GM23338 (cell line): ENCODE measurements at regions not wholly inside any gene's neighbourhood (a gene's known extent, or its start where the extent isn't known, plus 50 kb on each side); places are given as distances from the start of the nearest gene placed in this dataset.

Experiments
- ATAC-seq: fragments of 200-7000 bp; cut with Tn5 transposase; 3 replicates; pipeline ENCODE4 v1.9.1; 2020
- DNase-seq: peaks from one replicate; pipeline ENCODE4 v3.0.0-alpha.2; 2015; ENCODE audit warnings: low spot score
- H2AFZ ChIP-seq: fragments of 200-600 bp; sonication (generic); 2 replicates; pipeline ENCODE4 v1.8.0; 2016; ENCODE audit warnings: antibody characterized with exemption, mild to moderate bottlenecking, moderate library complexity
- H3F3A ChIP-seq: fragments of 200-600 bp; sonication (generic); replicated peaks from 2 replicates; pipeline ENCODE4 v1.8.0; 2017; ENCODE audit warnings: antibody characterized with exemption, mixed run types, low read depth
- H3K27ac ChIP-seq: fragments of 200-600 bp; sonication (generic); 2 replicates; pipeline ENCODE4 v1.6.1; 2016; ENCODE audit warnings: low read depth
- H3K27me3 ChIP-seq: fragments of 200-600 bp; sonication (generic); 2 replicates; pipeline ENCODE4 v1.8.0; 2016; ENCODE audit warnings: mild to moderate bottlenecking, mixed run types, moderate library complexity; ENCODE audit not compliant: insufficient read depth
- H3K36me3 ChIP-seq: fragments of 200-600 bp; sonication (generic); 2 replicates; pipeline ENCODE4 v1.8.0; 2016; ENCODE audit warnings: mild to moderate bottlenecking; ENCODE audit not compliant: insufficient read depth
- H3K4me1 ChIP-seq: fragments of 200-600 bp; sonication (generic); 2 replicates; pipeline ENCODE4 v1.8.0; 2016; ENCODE audit warnings: mild to moderate bottlenecking, moderate library complexity; ENCODE audit not compliant: insufficient read depth
- H3K4me2 ChIP-seq: fragments of 200-600 bp; sonication (generic); 2 replicates; pipeline ENCODE4 v1.7.1; 2017; ENCODE audit warnings: mixed run types
- H3K4me3 ChIP-seq: fragments of 200-600 bp; sonication (generic); 2 replicates; pipeline ENCODE4 v1.6.1; 2016; ENCODE audit warnings: mixed run types
- H3K79me2 ChIP-seq: fragments of 200-600 bp; sonication (generic); replicated peaks from 2 replicates; pipeline ENCODE4 v1.8.0; 2017; ENCODE audit warnings: mild to moderate bottlenecking; ENCODE audit not compliant: insufficient read depth
- H3K9me2 ChIP-seq: fragments of 200-600 bp; sonication (generic); 2 replicates; pipeline ENCODE4 v1.8.0; 2017; ENCODE audit not compliant: insufficient read depth
- H4K20me1 ChIP-seq: fragments of 200-600 bp; sonication (generic); replicated peaks from 2 replicates; pipeline ENCODE4 v1.8.0; 2017; ENCODE audit warnings: mild to moderate bottlenecking; ENCODE audit not compliant: insufficient read depth
- H3K27ac Mint-ChIP-seq: 2 replicates; pipeline ENCODE4 v1.8.0; 2020; ENCODE audit warnings: inconsistent platforms, mild to moderate bottlenecking, moderate library complexity, mixed read lengths
- H3K27me3 Mint-ChIP-seq: 3 replicates; pipeline ENCODE4 v1.8.0; 2022; ENCODE audit warnings: low read depth, mild to moderate bottlenecking, moderate library complexity, mixed read lengths, inconsistent platforms; ENCODE audit not compliant: insufficient read depth, poor library complexity
- H3K36me3 Mint-ChIP-seq: 3 replicates; pipeline ENCODE4 v1.8.0; 2021; ENCODE audit warnings: low read depth, mild to moderate bottlenecking, inconsistent platforms, moderate library complexity, mixed read lengths
- H3K4me1 Mint-ChIP-seq: 3 replicates; pipeline ENCODE4 v1.8.0; 2020; ENCODE audit warnings: mild to moderate bottlenecking, inconsistent platforms, mixed read lengths
- H3K4me3 Mint-ChIP-seq: 3 replicates; pipeline ENCODE4 v1.8.0; 2021; ENCODE audit warnings: moderate library complexity, mild to moderate bottlenecking, inconsistent platforms, mixed read lengths
- H3K9me3 Mint-ChIP-seq: 3 replicates; pipeline ENCODE4 v1.8.0; 2020; ENCODE audit warnings: moderate library complexity, mild to moderate bottlenecking, inconsistent platforms, mixed read lengths
- CREB1 ChIP-seq: fragments of 250-450 bp; sonication (Bioruptor Pico); IDR thresholded peaks from 2 replicates; pipeline ENCODE4 v1.5.0; 2020; ENCODE audit warnings: low read depth, mild to moderate bottlenecking, moderate library complexity
- EZH2 ChIP-seq: fragments of 200-600 bp; sonication (generic); IDR thresholded peaks from one replicate; pipeline ENCODE4 v1.8.0; 2017; ENCODE audit warnings: antibody characterized with exemption, mild to moderate bottlenecking, low read depth; ENCODE audit not compliant: unreplicated experiment
- EZH2phosphoT487 ChIP-seq: fragments of 200-600 bp; sonication (generic); IDR thresholded peaks from one replicate; pipeline ENCODE4 v1.8.1; 2018; ENCODE audit warnings: antibody characterized with exemption; ENCODE audit not compliant: unreplicated experiment
- JUNB ChIP-seq: IDR thresholded peaks from one replicate; pipeline ENCODE4 v1.6.1; 2016; ENCODE audit warnings: antibody characterized with exemption; ENCODE audit not compliant: unreplicated experiment
- NANOG ChIP-seq: IDR thresholded peaks from 2 replicates; pipeline ENCODE4 v1.6.1; 2016; ENCODE audit warnings: antibody characterized with exemption, borderline replicate concordance
- POLR2AphosphoS5 ChIP-seq: IDR thresholded peaks from 2 replicates; pipeline ENCODE4 v1.6.1; 2016; ENCODE audit warnings: antibody characterized with exemption, low read depth
- STAT1 ChIP-seq: IDR thresholded peaks from one replicate; pipeline ENCODE4 v1.6.1; 2016; ENCODE audit warnings: antibody characterized with exemption; ENCODE audit not compliant: unreplicated experiment
- ZNF114 ChIP-seq: fragments of 250-450 bp; sonication (Bioruptor Pico); IDR thresholded peaks from 2 replicates; pipeline ENCODE4 v1.5.0; 2020; ENCODE audit warnings: mild to moderate bottlenecking, moderate library complexity
- ZNF331 ChIP-seq: fragments of 250-450 bp; sonication (Bioruptor Pico); IDR thresholded peaks from 2 replicates; pipeline ENCODE4 v1.5.0; 2020; ENCODE audit warnings: low read depth, mild to moderate bottlenecking, moderate library complexity
- TF ChIP-seq, protein P1 (sequence below): IDR thresholded peaks from 2 replicates; pipeline ENCODE4 v1.6.1; 2016; ENCODE audit warnings: antibody characterized with exemption
- TF ChIP-seq, protein P2 (sequence below): fragments of 250-450 bp; sonication (Bioruptor Pico); IDR thresholded peaks from 2 replicates; pipeline ENCODE4 v1.5.0; 2020; ENCODE audit warnings: mild to moderate bottlenecking, moderate library complexity
- TF ChIP-seq, protein P3 (sequence below): IDR thresholded peaks from one replicate; pipeline ENCODE4 v1.6.1; 2018; ENCODE audit warnings: antibody characterized with exemption; ENCODE audit not compliant: unreplicated experiment
- TF ChIP-seq, protein P4 (sequence below), 2 experiments: fragments of 200-600 bp in 1 of 2; sonication (generic) in 1 of 2; conservative IDR thresholded peaks; 2 replicates each; pipeline versions ENCODE4 v1.5.1 to v1.6.1; 2016 to 2017; ENCODE audit warnings: antibody characterized with exemption in 2 of 2, low read depth in 2 of 2, mild to moderate bottlenecking in 2 of 2, moderate library complexity in 1 of 2

DNA sequence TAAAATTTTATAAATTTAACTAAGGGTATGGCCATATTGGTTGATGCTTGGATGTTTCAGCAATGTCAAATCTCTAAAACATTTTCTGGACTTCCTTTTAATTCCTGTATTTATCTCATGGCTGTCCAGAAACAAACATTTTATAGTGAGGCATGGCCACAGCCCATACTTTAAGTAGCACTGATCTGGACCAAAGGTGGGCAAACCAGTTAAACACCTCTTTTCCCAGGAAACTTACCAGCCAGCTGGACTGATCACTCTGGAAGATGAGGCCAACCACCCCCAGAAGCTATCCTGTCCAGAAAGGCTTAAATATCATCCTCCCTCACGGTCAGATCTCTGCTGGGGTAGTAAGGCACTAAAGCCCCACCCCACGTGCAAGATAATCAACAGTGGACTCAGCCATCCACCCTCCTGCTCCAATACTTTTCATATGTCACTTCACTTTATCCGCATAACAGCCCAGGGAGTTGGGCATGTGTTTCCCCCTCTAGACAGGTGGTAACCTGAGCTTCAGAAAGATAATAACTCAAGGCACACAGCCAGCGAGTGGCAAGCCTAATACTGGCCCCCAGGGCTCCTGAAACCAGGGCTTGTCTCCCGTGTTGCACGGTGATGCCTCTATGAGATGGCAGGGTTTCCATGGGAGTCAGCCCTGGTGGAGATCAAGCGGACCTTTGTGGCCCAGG, 120.5 kb upstream of the NGF start:
- no peak overlapping the region for H2AFZ ChIP-seq
- no peaks in the 10 kb centered on the region for H3K79me2 ChIP-seq
- H3K27me3 Mint-ChIP-seq, result no peaks in the 10 kb centered on the region
- no peaks in the 10 kb centered on the region for H4K20me1 ChIP-seq
- TF ChIP-seq, protein P1, sequence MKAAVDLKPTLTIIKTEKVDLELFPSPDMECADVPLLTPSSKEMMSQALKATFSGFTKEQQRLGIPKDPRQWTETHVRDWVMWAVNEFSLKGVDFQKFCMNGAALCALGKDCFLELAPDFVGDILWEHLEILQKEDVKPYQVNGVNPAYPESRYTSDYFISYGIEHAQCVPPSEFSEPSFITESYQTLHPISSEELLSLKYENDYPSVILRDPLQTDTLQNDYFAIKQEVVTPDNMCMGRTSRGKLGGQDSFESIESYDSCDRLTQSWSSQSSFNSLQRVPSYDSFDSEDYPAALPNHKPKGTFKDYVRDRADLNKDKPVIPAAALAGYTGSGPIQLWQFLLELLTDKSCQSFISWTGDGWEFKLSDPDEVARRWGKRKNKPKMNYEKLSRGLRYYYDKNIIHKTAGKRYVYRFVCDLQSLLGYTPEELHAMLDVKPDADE, result no peak
- TF ChIP-seq ZNF331 (CRISPR knock-in tag) (no peak), STAT1 (no peak), ZNF114 (CRISPR knock-in tag) (no peak), JUNB (no peak), EZH2 (no peak), POLR2AphosphoS5 (no peak), EZH2phosphoT487 (no peak), NANOG (no peak), CREB1 (CRISPR knock-in tag) (no peak)
- TF ChIP-seq, protein P2, sequence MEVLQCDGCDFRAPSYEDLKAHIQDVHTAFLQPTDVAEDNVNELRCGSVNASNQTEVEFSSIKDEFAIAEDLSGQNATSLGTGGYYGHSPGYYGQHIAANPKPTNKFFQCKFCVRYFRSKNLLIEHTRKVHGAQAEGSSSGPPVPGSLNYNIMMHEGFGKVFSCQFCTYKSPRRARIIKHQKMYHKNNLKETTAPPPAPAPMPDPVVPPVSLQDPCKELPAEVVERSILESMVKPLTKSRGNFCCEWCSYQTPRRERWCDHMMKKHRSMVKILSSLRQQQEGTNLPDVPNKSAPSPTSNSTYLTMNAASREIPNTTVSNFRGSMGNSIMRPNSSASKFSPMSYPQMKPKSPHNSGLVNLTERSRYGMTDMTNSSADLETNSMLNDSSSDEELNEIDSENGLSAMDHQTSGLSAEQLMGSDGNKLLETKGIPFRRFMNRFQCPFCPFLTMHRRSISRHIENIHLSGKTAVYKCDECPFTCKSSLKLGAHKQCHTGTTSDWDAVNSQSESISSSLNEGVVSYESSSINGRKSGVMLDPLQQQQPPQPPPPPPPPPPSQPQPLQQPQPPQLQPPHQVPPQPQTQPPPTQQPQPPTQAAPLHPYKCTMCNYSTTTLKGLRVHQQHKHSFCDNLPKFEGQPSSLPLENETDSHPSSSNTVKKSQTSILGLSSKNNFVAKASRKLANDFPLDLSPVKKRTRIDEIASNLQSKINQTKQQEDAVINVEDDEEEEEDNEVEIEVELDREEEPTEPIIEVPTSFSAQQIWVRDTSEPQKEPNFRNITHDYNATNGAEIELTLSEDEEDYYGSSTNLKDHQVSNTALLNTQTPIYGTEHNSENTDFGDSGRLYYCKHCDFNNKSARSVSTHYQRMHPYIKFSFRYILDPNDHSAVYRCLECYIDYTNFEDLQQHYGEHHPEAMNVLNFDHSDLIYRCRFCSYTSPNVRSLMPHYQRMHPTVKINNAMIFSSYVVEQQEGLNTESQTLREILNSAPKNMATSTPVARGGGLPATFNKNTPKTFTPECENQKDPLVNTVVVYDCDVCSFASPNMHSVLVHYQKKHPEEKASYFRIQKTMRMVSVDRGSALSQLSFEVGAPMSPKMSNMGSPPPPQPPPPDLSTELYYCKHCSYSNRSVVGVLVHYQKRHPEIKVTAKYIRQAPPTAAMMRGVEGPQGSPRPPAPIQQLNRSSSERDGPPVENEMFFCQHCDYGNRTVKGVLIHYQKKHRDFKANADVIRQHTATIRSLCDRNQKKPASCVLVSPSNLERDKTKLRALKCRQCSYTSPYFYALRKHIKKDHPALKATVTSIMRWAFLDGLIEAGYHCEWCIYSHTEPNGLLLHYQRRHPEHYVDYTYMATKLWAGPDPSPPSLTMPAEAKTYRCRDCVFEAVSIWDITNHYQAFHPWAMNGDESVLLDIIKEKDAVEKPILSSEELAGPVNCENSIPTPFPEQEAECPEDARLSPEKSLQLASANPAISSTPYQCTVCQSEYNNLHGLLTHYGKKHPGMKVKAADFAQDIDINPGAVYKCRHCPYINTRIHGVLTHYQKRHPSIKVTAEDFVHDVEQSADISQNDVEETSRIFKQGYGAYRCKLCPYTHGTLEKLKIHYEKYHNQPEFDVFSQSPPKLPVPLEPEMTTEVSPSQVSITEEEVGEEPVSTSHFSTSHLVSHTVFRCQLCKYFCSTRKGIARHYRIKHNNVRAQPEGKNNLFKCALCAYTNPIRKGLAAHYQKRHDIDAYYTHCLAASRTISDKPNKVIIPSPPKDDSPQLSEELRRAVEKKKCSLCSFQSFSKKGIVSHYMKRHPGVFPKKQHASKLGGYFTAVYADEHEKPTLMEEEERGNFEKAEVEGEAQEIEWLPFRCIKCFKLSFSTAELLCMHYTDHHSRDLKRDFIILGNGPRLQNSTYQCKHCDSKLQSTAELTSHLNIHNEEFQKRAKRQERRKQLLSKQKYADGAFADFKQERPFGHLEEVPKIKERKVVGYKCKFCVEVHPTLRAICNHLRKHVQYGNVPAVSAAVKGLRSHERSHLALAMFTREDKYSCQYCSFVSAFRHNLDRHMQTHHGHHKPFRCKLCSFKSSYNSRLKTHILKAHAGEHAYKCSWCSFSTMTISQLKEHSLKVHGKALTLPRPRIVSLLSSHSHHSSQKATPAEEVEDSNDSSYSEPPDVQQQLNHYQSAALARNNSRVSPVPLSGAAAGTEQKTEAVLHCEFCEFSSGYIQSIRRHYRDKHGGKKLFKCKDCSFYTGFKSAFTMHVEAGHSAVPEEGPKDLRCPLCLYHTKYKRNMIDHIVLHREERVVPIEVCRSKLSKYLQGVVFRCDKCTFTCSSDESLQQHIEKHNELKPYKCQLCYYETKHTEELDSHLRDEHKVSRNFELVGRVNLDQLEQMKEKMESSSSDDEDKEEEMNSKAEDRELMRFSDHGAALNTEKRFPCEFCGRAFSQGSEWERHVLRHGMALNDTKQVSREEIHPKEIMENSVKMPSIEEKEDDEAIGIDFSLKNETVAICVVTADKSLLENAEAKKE (CRISPR knock-in tag), result no peak
- TF ChIP-seq, protein P3, sequence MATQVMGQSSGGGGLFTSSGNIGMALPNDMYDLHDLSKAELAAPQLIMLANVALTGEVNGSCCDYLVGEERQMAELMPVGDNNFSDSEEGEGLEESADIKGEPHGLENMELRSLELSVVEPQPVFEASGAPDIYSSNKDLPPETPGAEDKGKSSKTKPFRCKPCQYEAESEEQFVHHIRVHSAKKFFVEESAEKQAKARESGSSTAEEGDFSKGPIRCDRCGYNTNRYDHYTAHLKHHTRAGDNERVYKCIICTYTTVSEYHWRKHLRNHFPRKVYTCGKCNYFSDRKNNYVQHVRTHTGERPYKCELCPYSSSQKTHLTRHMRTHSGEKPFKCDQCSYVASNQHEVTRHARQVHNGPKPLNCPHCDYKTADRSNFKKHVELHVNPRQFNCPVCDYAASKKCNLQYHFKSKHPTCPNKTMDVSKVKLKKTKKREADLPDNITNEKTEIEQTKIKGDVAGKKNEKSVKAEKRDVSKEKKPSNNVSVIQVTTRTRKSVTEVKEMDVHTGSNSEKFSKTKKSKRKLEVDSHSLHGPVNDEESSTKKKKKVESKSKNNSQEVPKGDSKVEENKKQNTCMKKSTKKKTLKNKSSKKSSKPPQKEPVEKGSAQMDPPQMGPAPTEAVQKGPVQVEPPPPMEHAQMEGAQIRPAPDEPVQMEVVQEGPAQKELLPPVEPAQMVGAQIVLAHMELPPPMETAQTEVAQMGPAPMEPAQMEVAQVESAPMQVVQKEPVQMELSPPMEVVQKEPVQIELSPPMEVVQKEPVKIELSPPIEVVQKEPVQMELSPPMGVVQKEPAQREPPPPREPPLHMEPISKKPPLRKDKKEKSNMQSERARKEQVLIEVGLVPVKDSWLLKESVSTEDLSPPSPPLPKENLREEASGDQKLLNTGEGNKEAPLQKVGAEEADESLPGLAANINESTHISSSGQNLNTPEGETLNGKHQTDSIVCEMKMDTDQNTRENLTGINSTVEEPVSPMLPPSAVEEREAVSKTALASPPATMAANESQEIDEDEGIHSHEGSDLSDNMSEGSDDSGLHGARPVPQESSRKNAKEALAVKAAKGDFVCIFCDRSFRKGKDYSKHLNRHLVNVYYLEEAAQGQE, result no peak
- TF ChIP-seq, protein P4, sequence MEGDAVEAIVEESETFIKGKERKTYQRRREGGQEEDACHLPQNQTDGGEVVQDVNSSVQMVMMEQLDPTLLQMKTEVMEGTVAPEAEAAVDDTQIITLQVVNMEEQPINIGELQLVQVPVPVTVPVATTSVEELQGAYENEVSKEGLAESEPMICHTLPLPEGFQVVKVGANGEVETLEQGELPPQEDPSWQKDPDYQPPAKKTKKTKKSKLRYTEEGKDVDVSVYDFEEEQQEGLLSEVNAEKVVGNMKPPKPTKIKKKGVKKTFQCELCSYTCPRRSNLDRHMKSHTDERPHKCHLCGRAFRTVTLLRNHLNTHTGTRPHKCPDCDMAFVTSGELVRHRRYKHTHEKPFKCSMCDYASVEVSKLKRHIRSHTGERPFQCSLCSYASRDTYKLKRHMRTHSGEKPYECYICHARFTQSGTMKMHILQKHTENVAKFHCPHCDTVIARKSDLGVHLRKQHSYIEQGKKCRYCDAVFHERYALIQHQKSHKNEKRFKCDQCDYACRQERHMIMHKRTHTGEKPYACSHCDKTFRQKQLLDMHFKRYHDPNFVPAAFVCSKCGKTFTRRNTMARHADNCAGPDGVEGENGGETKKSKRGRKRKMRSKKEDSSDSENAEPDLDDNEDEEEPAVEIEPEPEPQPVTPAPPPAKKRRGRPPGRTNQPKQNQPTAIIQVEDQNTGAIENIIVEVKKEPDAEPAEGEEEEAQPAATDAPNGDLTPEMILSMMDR (conservative IDR thresholded peaks at IDR 0.05; ENCODE audit: low read depth in 2 of 2), result no peak
- no peak overlapping the region for H3K4me3 Mint-ChIP-seq
- no peaks in the 10 kb centered on the region for H3K36me3 ChIP-seq
- no peaks in the 10 kb centered on the region for H3F3A ChIP-seq
- no peaks in the 10 kb centered on the region for H3K4me1 ChIP-seq
- H3K9me2 ChIP-seq, result peaks cover 3% of the 10 kb centered on the region; the same call in 1 of the 2 replicates
- H3K4me3 ChIP-seq, result no peak overlapping the region
- H3K27ac ChIP-seq, result no peak overlapping the region
- H3K4me2 ChIP-seq, result no peak overlapping the region
- DNase-seq (no peak), ATAC-seq (no peak)
- no peaks in the 10 kb centered on the region for H3K36me3 Mint-ChIP-seq
- no peaks in the 10 kb centered on the region for H3K27me3 ChIP-seq
- no peaks in the 10 kb centered on the region for H3K9me3 Mint-ChIP-seq
- no peaks in the 10 kb centered on the region; the same call in 2 of the 3 replicates for H3K4me1 Mint-ChIP-seq
- H3K27ac Mint-ChIP-seq, result no peak overlapping the region
